ENCODE measurements at regions not wholly inside any gene's neighbourhood (a gene's known extent, or its start where the extent isn't known, plus 50 kb on each side); places are given as distances from the start of the nearest gene placed in this dataset.

- no peak for DNase-seq
Measured at GRCh38 chr1:235925016-235925415, 58.3 kb upstream of the LYST start.

DNA sequence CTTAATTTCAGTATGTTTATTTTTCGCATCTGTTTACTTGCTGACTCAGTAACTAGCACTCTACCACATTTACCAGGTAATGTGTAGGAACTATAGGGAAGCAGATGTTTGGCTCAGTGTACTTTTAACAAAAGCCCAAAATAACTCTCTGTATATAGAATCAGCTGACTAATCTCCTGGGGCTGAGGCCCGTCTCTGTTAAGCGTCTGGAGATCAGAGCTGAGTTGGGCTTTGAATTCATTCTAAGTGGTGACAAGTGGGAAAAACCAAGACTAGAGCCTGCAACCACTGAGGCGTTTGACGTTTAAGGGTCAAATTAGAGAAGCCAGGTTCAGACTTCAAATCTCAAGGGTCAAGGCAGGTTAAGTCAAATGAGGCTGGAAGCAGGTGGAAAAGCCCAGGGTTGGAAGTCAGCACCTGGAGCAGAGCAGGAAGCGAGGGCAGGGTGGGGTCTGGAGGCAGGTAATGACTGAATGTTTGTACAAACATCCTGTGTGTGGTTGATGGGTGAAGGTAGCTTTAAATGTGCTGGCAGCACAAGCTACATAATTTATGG is 56.8 kb upstream of the LYST start:
- no peak for DNase-seq

DNA sequence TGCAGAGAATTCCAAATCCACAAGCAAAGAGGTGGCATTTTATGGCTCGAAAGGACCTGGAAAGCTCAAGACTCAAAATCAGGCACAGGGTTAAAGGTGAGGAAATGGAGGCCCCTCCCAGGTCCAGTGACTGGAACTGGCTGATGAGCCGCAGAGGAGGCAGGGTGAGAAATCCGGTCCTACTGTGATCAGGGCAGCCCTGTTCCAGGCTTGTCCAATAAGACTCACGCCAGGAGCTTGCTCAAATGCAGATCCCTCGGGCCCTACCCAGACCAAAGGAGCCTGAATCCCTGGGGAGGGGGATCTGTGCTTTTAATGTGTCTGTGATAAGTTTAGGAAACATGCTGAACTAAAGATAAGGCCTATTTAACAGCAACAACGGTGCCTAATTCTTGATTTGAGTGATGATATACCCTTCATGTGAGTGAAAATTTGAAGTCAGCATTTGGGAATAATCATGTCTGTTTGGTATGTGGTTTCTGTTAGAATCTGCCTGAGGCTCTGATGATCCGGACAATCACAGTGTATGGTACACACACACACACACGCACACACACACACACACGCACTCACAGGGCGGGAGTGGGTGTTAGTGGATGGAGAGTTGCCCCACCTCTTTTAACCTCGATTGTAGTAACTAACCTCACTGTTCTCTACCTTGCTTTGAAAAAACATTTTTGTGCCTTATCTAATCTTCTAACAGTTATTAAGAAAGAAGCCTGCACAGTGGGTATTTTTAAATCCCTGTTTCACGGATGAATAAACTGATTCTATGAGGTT is 54.1 kb upstream of the LYST start:
- DNase-seq, result no peak

GRCh38 chr1:235919833-235920441 is 53.2 kb upstream of the LYST start:
- DNase-seq, result no peak

GRCh38 chr1:235919127-235919832 is 52.6 kb upstream of the LYST start:
- no peak for DNase-seq

GRCh38 chr1:235918465-235918864 is 51.8 kb upstream of the LYST start:
- DNase-seq, result no peak

DNA sequence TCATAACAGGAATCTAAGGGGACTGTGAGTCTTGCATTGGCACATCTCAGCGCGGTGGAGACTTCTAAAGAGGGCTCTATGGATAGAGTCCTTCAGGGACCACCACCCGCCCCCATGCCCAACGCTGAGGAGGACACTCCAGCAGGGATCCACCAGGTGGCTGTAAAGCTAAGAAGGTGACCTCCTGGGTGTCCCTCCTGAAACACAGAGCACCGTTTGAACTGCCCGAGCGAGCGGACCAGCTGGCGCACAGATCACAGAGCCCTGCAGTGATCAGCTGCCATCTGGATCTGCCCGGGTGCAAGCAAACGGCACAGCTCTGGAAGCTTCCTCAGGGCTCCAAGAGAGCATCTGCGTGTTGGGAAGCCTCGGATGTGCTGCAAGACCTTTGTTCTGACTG is 51.3 kb upstream of the LYST start:
- DNase-seq, result no peak

- DNase-seq, result peak; percentile 31 to 46
Measured at GRCh38 chr1:235917267-235917811, 50.6 kb upstream of the LYST start.

Data from hippocampal formation (tissue), 2 donors.